ENCODE measurements at regions not wholly inside any gene's neighbourhood (a gene's known extent, or its start where the extent isn't known, plus 50 kb on each side); places are given as distances from the start of the nearest gene placed in this dataset.
A peak's percentile ranks its signal among the peaks of the same experiment; 100 is the strongest.

- TF ChIP-seq, protein P1, sequence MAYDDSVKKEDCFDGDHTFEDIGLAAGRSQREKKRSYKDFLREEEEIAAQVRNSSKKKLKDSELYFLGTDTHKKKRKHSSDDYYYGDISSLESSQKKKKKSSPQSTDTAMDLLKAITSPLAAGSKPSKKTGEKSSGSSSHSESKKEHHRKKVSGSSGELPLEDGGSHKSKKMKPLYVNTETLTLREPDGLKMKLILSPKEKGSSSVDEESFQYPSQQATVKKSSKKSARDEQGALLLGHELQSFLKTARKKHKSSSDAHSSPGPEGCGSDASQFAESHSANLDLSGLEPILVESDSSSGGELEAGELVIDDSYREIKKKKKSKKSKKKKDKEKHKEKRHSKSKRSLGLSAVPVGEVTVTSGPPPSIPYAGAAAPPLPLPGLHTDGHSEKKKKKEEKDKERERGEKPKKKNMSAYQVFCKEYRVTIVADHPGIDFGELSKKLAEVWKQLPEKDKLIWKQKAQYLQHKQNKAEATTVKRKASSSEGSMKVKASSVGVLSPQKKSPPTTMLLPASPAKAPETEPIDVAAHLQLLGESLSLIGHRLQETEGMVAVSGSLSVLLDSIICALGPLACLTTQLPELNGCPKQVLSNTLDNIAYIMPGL (CRISPR knock-in tag; IDR thresholded peaks at IDR 0.05; ENCODE audit: borderline replicate concordance) = no peak
- no peak for TF ChIP-seq EHMT2 (IDR thresholded peaks at IDR 0.05; ENCODE audit: low read depth)
These were observed 527.4 kb upstream of the VSTM2A start (continued) for GRCh38 chr7:54014765-54015164.

DNA sequence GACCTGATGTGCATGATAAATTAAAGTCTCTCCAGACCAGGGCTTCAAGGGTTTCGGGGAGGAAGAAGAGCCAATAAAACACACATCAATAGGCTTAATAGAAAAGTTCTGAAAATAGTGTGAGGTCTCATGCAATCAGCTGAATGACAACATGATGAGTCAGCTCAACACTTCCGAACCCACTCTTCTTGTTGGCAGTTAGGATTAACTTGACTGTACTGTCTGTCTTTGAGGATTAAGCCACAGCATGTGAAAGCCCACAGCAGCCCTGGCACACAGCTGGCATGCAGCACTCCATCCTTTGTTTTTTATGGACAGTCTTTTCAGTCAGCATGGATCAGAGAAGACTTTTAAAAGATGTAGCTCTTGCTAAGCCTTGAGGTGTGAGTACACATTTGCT is 526.9 kb upstream of the VSTM2A start:
- WGBS (ENCODE audit: missing lambda C conversion rate) = 11% methylated on average over 2 of the region's 2 CpGs
- no peak overlapping the region for H3K4me3 ChIP-seq
- ATAC-seq (no peak), FAIRE-seq (no peak), DNase-seq (ENCODE audit: low read depth in 1 of 2, low spot score in 1 of 2) (no peak)
- ChIA-PET CTCF (no interaction called here), POLR2A (no interaction called here)
- no peak overlapping the region for H3K27ac ChIP-seq
- no peak overlapping the region for H3K4me2 ChIP-seq
- TF ChIP-seq TFCP2L1 (CRISPR knock-in tag; IDR thresholded peaks at IDR 0.05) = no peak
- peak; percentile 33 for TF ChIP-seq MAFK (IDR thresholded peaks at IDR 0.05; ENCODE audit: partially characterized antibody)
- TF ChIP-seq RCOR1 (IDR thresholded peaks at IDR 0.05; ENCODE audit: low read depth, low read length) = no peak
- H3K4me1 ChIP-seq = no peaks in the 10 kb centered on the region
- no peaks in the 10 kb centered on the region for H3K9me3 ChIP-seq

DNA sequence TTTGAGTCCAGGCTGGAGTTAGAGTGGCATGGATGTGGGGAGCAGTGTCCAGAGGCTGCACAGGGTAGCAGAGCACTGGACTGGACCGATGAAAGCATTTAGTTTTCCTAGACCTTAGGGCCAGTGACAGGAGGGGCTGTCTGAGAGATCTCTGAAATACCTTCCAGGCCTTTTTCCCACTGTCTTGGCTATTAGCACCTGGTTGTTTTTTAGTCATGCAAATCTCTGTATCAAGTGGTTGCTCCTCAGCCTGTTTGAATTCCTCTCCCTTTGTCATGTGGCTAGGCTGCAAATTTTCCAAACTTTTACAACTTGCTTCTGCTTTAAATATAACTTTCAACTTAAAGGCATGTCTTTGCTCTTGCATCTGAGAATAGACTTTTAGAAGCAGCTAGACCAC is 504.3 kb upstream of the VSTM2A start:
- CTCF ChIA-PET = no interaction called here
- Histone ChIP-seq H3K9me3 (no peaks in the 10 kb centered on the region), H3K4me1 (no peaks in the 10 kb centered on the region), H3K4me3 (no peak overlapping the region), H3K27ac (no peak overlapping the region), H3K4me2 (no peak overlapping the region)
- no peak for FAIRE-seq
- POLR2A ChIA-PET = no interaction called here
- 0% methylated on average over 1 of the region's 1 CpG for WGBS (ENCODE audit: missing lambda C conversion rate)
- TF ChIP-seq HOXA7 (CRISPR knock-in tag; IDR thresholded peaks at IDR 0.05) (no peak), RCOR1 (IDR thresholded peaks at IDR 0.05; ENCODE audit: low read depth, low read length) (no peak), FOXS1 (CRISPR knock-in tag; IDR thresholded peaks at IDR 0.05) (no peak), RARB (CRISPR knock-in tag; IDR thresholded peaks at IDR 0.05) (no peak), FOSL2 (IDR thresholded peaks at IDR 0.05) (no peak), FOSL2 (CRISPR knock-in tag; IDR thresholded peaks at IDR 0.05) (no peak), EHMT2 (IDR thresholded peaks at IDR 0.05; ENCODE audit: low read depth) (no peak), MAZ (IDR thresholded peaks at IDR 0.05; ENCODE audit: borderline replicate concordance, low read depth, low read length) (no peak)
- DNase-seq (ENCODE audit: low read depth in 1 of 2, low spot score in 1 of 2) = no peak
- no peak for ATAC-seq

DNA sequence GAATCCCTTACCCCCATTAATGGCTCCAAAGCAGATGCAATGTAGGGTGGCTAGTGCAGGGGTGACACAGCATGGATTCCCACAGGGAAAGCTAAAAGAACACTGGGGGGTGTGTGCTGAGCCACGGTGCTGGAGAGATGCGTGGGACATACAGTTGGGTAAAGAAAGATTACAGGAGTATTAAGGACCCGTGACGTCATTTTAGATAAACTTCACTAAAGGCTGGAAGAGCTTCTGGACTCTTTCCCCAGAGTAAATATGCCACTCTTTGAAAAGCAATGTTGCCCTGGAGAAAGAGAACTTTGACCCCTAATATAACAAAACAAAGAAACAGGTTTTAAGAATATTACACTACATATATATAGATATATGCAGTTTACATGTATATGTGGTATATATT is 481.5 kb upstream of the VSTM2A start:
- Histone ChIP-seq H3K9me3 (no peaks in the 10 kb centered on the region), H3K4me2 (no peak overlapping the region), H3K27ac (no peak overlapping the region), H3K4me3 (no peak overlapping the region), H3K4me1 (no peaks in the 10 kb centered on the region)
- TF ChIP-seq EP300 (IDR thresholded peaks at IDR 0.05) (no peak), HOXB5 (CRISPR knock-in tag; IDR thresholded peaks at IDR 0.05) (no peak), RFX5 (IDR thresholded peaks at IDR 0.05) (no peak), JUN (IDR thresholded peaks at IDR 0.05) (no peak), POLR2A (IDR thresholded peaks at IDR 0.05; ENCODE audit: low read length) (no peak), TFCP2L1 (CRISPR knock-in tag; IDR thresholded peaks at IDR 0.05) (no peak), HEYL (CRISPR knock-in tag; IDR thresholded peaks at IDR 0.05) (no peak), HDAC2 (IDR thresholded peaks at IDR 0.05) (no peak)
- TF ChIP-seq, protein P2, sequence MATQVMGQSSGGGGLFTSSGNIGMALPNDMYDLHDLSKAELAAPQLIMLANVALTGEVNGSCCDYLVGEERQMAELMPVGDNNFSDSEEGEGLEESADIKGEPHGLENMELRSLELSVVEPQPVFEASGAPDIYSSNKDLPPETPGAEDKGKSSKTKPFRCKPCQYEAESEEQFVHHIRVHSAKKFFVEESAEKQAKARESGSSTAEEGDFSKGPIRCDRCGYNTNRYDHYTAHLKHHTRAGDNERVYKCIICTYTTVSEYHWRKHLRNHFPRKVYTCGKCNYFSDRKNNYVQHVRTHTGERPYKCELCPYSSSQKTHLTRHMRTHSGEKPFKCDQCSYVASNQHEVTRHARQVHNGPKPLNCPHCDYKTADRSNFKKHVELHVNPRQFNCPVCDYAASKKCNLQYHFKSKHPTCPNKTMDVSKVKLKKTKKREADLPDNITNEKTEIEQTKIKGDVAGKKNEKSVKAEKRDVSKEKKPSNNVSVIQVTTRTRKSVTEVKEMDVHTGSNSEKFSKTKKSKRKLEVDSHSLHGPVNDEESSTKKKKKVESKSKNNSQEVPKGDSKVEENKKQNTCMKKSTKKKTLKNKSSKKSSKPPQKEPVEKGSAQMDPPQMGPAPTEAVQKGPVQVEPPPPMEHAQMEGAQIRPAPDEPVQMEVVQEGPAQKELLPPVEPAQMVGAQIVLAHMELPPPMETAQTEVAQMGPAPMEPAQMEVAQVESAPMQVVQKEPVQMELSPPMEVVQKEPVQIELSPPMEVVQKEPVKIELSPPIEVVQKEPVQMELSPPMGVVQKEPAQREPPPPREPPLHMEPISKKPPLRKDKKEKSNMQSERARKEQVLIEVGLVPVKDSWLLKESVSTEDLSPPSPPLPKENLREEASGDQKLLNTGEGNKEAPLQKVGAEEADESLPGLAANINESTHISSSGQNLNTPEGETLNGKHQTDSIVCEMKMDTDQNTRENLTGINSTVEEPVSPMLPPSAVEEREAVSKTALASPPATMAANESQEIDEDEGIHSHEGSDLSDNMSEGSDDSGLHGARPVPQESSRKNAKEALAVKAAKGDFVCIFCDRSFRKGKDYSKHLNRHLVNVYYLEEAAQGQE (IDR thresholded peaks at IDR 0.05) = no peak
- POLR2A ChIA-PET = no interaction called here
- WGBS (ENCODE audit: missing lambda C conversion rate) = 7% methylated on average over 4 of the region's 4 CpGs
- DNase-seq (ENCODE audit: low read depth in 1 of 2, low spot score in 1 of 2) = no peak
- CTCF ChIA-PET = no interaction called here
- no peak for ATAC-seq
- FAIRE-seq = no peak
